CD4-positive, alpha-beta T cell (primary cell): ENCODE measurements at regions not wholly inside any gene's neighbourhood (a gene's known extent, or its start where the extent isn't known, plus 50 kb on each side); places are given as distances from the start of the nearest gene placed in this dataset. TPM values are rescaled to one million over a fixed set of nuclear protein-coding genes. Genes with fewer than 3 reads are reported as not detected.
A peak's percentile ranks its signal among the peaks of the same experiment; 100 is the strongest.

Experiments used
- ATAC-seq: fragments of 200-7000 bp; cut with Tn5 transposase; one replicate; pipeline ENCODE4 v1.10.0; 2022; ENCODE audit warnings: mild to moderate bottlenecking; ENCODE audit not compliant: poor library complexity
- CTCF ChIA-PET: fragments of 350-600 bp; sonication (Branson Sonifier 250); formaldehyde crosslinking; loops from one replicate; lab custom pipeline; 2021; ENCODE audit warnings: antibody characterized with exemption, inconsistent platforms; lab: Charles Lee
- POLR2A ChIA-PET: fragments of 350-600 bp; sonication (Branson Sonifier 250); formaldehyde crosslinking; loops from one replicate; lab custom pipeline; 2021; ENCODE audit warnings: antibody characterized with exemption, inconsistent platforms; lab: Charles Lee
- DNase-seq, 14 experiments: peaks; one replicate each; pipeline ENCODE4 v3.0.0-alpha.2; 2013 to 2020; ENCODE audit warnings: mixed read lengths in 2 of 14
- H3K27ac ChIP-seq, 2 donors: one replicate each; pipeline versions ENCODE4 v1.5.1 to v1.7.0; 2013; ENCODE audit warnings: low read length in 2 of 2, low read depth in 1 of 2, mild to moderate bottlenecking in 1 of 2
- H3K27me3 ChIP-seq, 2 experiments: 1 replicate in 1 of 2; 2 replicates in 1 of 2; pipeline versions ENCODE4 v1.6.1 to v1.7.0; 2013; ENCODE audit warnings: low read length in 2 of 2, control low read depth in 1 of 2, mild to moderate bottlenecking in 1 of 2, moderate library complexity in 1 of 2; ENCODE audit not compliant: insufficient read depth in 2 of 2, control insufficient read depth in 1 of 2
- H3K36me3 ChIP-seq: one replicate; pipeline ENCODE4 v1.6.1; 2013; ENCODE audit warnings: low read length, control low read depth; ENCODE audit not compliant: insufficient read depth
- H3K4me1 ChIP-seq: one replicate; pipeline ENCODE4 v1.6.1; 2013; ENCODE audit warnings: low read length, control low read depth; ENCODE audit not compliant: insufficient read depth
- H3K4me3 ChIP-seq: one replicate; pipeline ENCODE4 v1.5.1; 2013; ENCODE audit warnings: mild to moderate bottlenecking, low read length, moderate library complexity
- H3K9me3 ChIP-seq, 2 experiments: 1 replicate in 1 of 2; 2 replicates in 1 of 2; pipeline versions ENCODE4 v1.6.1 to v1.7.0; 2013; ENCODE audit warnings: low read length in 2 of 2, mild to moderate bottlenecking in 2 of 2, control low read depth in 1 of 2, moderate library complexity in 1 of 2; ENCODE audit not compliant: control insufficient read depth in 1 of 2, insufficient read depth in 1 of 2
- H3K27ac Mint-ChIP-seq: one replicate; pipeline ENCODE4 v1.8.0; 2020; ENCODE audit warnings: mixed read lengths
- H3K27me3 Mint-ChIP-seq: one replicate; pipeline ENCODE4 v1.8.0; 2021; ENCODE audit warnings: mixed read lengths
- H3K36me3 Mint-ChIP-seq: one replicate; pipeline ENCODE4 v1.8.0; 2021; ENCODE audit warnings: low read depth, mixed read lengths
- H3K4me1 Mint-ChIP-seq: one replicate; pipeline ENCODE4 v1.8.0; 2021; ENCODE audit warnings: low read depth, mixed read lengths
- H3K4me3 Mint-ChIP-seq: one replicate; pipeline ENCODE4 v1.8.0; 2020; ENCODE audit warnings: mild to moderate bottlenecking, mixed read lengths
- H3K9me3 Mint-ChIP-seq: one replicate; pipeline ENCODE4 v1.8.0; 2020; ENCODE audit warnings: mixed read lengths
- CTCF ChIP-seq: fragments of 200-600 bp; IDR thresholded peaks from one replicate; pipeline ENCODE4 v1.8.0; 2022; ENCODE audit warnings: antibody characterized with exemption, mild to moderate bottlenecking
- intact Hi-C, 2 experiments: fragments of 100-400 bp; cut with DNase I in 1 of 2; cut with micrococcal nuclease in 1 of 2; formaldehyde crosslinking; loops; one replicate each; pipeline versions ENCODE4 v1.15.1 to v1.9.0; 2023 to 2025; cut with DNase I, micrococcal nuclease
- microRNA-seq: library from miRNA; unstranded; fragments of <30 nt; microRNA quantifications from one replicate; pipeline ENCODE4 v1.2.0, GENCODE V29; 2021; ENCODE audit warnings: borderline microRNAs expressed, borderline replicate concordance

- no peak for TF ChIP-seq CTCF
- Mint-ChIP-seq H3K9me3 (no peaks in the 10 kb centered on the region), H3K27ac (no peak overlapping the region), H3K36me3 (no peaks in the 10 kb centered on the region), H3K4me3 (no peak overlapping the region), H3K4me1 (peaks cover 16% of the 10 kb centered on the region), H3K27me3 (no peaks in the 10 kb centered on the region)
- ChIA-PET CTCF (no interaction called here), POLR2A (no interaction called here)
- Histone ChIP-seq H3K36me3 (no peaks in the 10 kb centered on the region), H3K4me3 (no peak overlapping the region), H3K27me3 (no peaks in the 10 kb centered on the region), H3K27ac (no peak overlapping the region), H3K9me3 (no peaks in the 10 kb centered on the region), H3K4me1 (peaks cover 43% of the 10 kb centered on the region)
- intact Hi-C loops = no loop called here
- no peak for DNase-seq
- no peak for ATAC-seq
Observed at GRCh38 chr16:85561248-85562092, 51.7 kb upstream of the GSE1 start.

DNA sequence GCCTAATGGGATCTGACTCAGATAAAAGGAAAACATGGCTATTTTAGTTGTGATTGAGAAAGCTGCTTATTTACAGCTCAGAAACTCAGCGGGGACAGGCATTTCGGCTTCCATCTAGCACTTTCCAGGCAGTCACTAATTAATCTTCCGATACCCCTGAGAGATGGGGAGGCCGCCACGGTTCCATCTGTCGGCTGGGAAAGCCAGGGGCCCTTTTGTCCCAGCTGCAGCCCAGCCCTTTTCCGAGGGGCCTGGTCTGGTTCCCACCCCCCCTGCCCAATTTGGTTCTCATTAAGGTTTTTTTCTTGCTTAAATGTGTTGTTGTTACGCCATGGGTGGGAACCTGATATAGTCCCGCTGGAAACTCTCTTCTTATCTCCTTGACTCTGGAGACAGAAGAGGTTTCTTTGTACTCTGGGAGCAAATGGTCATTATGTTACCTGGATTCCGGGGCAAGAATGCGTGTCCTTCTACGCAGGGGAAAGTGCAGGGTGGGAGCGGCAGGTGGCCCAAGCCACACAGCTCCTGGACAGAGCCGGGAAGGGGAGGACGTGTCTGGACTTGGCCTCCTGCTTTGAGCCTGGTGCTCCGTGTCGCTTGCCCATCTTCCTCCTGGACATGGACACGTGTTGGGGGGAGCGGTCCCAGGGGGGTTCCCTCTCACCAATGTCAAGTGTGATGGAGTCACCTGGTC is 50.9 kb upstream of the GSE1 start:
- H3K4me1 Mint-ChIP-seq = peaks cover 13% of the 10 kb centered on the region
- ChIA-PET POLR2A (no interaction called here), CTCF (interaction anchor here (1.8 kb wide), 1 partner anchor 48 kb away, joined by 4 read pairs; no protein-coding TSS in a partner anchor)
- H3K27ac ChIP-seq = no peak overlapping the region
- H3K9me3 Mint-ChIP-seq = no peaks in the 10 kb centered on the region
- H3K27ac Mint-ChIP-seq = peak overlapping the region; percentile 39
- DNase-seq (no peak), ATAC-seq (no peak)
- H3K27me3 ChIP-seq = no peaks in the 10 kb centered on the region
- no peaks in the 10 kb centered on the region for H3K36me3 ChIP-seq
- H3K4me3 Mint-ChIP-seq = no peak overlapping the region
- peaks cover 0 to 4% of the 10 kb centered on the region in 2 experiments for H3K9me3 ChIP-seq
- no peak overlapping the region for H3K4me3 ChIP-seq
- no peak for TF ChIP-seq CTCF
- intact Hi-C loops = no loop called here
- peaks cover 46% of the 10 kb centered on the region for H3K4me1 ChIP-seq
- no peaks in the 10 kb centered on the region for H3K36me3 Mint-ChIP-seq
- no peaks in the 10 kb centered on the region for H3K27me3 Mint-ChIP-seq

- no peaks in the 10 kb centered on the region for H3K9me3 Mint-ChIP-seq
- no peak for DNase-seq
- Histone ChIP-seq H3K4me1 (peaks cover 45% of the 10 kb centered on the region), H3K4me3 (no peak overlapping the region), H3K9me3 (peaks cover 0 to 12% of the 10 kb centered on the region in 2 experiments), H3K27me3 (no peaks in the 10 kb centered on the region), H3K36me3 (no peaks in the 10 kb centered on the region), H3K27ac (no peak overlapping the region)
- no peak for ATAC-seq
- no peak for TF ChIP-seq CTCF
- no peak overlapping the region for H3K27ac Mint-ChIP-seq
- ChIA-PET POLR2A (no interaction called here), CTCF (interaction anchor here (0.7 to 1.8 kb wide), 2 partner anchors 48 to 110 kb away, joined by 3 to 4 read pairs; no protein-coding TSS in a partner anchor)
- H3K27me3 Mint-ChIP-seq = no peaks in the 10 kb centered on the region
- intact Hi-C loops = no loop called here
- no peak overlapping the region for H3K4me3 Mint-ChIP-seq
- peaks cover 5% of the 10 kb centered on the region for H3K4me1 Mint-ChIP-seq
- H3K36me3 Mint-ChIP-seq = no peaks in the 10 kb centered on the region
Observed at GRCh38 chr16:85563034-85563433, 50.1 kb upstream of the GSE1 start.

Small RNAs in the stretch of these regions (microRNA-seq; reads per million reads assigned to microRNA genes)
- not detected for gene MIR5093
